ENCODE measurements at regions not wholly inside any gene's neighbourhood (a gene's known extent, or its start where the extent isn't known, plus 50 kb on each side); places are given as distances from the start of the nearest gene placed in this dataset.

DNA sequence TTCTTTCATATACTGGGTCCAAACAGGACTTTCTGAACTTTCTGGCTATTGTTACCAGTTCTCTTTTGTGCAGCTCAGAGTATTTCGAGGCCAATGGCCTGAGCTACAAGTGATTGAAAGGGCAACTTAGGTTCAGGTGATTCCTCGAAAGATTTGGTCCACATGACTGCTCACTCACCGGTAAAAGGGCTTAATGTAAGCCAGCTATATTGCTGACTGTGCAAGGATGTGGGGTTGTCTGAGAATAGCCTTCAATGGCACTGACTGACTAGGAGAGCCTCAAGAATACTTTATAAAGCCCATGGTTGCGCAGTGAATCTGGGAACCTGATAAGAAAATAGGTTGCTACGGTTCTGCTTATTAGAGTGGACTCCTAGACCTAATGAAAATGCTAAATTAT lies 269.0 kb downstream of the SEC16B start:
- TF ChIP-seq GABPA (IDR thresholded peaks at IDR 0.05; ENCODE audit: low read depth): no peak
- no peak for TF ChIP-seq SPI1 (IDR thresholded peaks at IDR 0.05; ENCODE audit: borderline replicate concordance, low read depth)
- TF ChIP-seq POLR2AphosphoS5 (IDR thresholded peaks at IDR 0.05; ENCODE audit: low read depth): no peak
- TF ChIP-seq, protein P1, sequence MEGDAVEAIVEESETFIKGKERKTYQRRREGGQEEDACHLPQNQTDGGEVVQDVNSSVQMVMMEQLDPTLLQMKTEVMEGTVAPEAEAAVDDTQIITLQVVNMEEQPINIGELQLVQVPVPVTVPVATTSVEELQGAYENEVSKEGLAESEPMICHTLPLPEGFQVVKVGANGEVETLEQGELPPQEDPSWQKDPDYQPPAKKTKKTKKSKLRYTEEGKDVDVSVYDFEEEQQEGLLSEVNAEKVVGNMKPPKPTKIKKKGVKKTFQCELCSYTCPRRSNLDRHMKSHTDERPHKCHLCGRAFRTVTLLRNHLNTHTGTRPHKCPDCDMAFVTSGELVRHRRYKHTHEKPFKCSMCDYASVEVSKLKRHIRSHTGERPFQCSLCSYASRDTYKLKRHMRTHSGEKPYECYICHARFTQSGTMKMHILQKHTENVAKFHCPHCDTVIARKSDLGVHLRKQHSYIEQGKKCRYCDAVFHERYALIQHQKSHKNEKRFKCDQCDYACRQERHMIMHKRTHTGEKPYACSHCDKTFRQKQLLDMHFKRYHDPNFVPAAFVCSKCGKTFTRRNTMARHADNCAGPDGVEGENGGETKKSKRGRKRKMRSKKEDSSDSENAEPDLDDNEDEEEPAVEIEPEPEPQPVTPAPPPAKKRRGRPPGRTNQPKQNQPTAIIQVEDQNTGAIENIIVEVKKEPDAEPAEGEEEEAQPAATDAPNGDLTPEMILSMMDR (IDR thresholded peaks at IDR 0.05; ENCODE audit: insufficient read depth, low read length): no peak
- TF ChIP-seq, protein P2, sequence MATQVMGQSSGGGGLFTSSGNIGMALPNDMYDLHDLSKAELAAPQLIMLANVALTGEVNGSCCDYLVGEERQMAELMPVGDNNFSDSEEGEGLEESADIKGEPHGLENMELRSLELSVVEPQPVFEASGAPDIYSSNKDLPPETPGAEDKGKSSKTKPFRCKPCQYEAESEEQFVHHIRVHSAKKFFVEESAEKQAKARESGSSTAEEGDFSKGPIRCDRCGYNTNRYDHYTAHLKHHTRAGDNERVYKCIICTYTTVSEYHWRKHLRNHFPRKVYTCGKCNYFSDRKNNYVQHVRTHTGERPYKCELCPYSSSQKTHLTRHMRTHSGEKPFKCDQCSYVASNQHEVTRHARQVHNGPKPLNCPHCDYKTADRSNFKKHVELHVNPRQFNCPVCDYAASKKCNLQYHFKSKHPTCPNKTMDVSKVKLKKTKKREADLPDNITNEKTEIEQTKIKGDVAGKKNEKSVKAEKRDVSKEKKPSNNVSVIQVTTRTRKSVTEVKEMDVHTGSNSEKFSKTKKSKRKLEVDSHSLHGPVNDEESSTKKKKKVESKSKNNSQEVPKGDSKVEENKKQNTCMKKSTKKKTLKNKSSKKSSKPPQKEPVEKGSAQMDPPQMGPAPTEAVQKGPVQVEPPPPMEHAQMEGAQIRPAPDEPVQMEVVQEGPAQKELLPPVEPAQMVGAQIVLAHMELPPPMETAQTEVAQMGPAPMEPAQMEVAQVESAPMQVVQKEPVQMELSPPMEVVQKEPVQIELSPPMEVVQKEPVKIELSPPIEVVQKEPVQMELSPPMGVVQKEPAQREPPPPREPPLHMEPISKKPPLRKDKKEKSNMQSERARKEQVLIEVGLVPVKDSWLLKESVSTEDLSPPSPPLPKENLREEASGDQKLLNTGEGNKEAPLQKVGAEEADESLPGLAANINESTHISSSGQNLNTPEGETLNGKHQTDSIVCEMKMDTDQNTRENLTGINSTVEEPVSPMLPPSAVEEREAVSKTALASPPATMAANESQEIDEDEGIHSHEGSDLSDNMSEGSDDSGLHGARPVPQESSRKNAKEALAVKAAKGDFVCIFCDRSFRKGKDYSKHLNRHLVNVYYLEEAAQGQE (IDR thresholded peaks at IDR 0.05; ENCODE audit: insufficient replicate concordance, low read depth): no peak
- Histone ChIP-seq H3K27me3 (ENCODE audit: insufficient read depth, poor library complexity, severe bottlenecking) (no peaks in the 10 kb centered on the region), H3K27ac (replicated peaks) (no peak overlapping the region), H3K4me3 (replicated peaks; ENCODE audit: insufficient read depth, low read length) (no peak overlapping the region)
- no peak for DNase-seq (ENCODE audit: low read depth in 1 of 2, low spot score in 1 of 2)

DNA sequence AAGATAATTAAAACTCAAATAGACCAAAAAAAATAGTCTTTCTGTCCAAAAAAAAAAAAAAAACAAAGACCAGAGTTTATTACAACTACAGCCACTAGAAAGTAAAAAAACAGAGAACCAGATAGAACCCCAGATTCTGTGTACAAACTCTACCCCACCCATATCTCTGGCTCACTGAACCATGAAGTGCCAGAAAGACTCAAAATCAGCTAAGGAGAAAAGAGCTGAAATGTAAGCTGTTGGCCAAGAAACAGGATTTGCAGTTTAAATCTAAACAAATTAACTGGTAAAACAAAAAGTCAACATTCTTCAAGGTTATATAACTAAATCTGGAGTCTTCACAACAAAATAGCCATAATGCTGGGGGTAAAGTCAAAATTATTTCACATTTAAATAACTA lies 278.9 kb downstream of the SEC16B start:
- Histone ChIP-seq H3K27me3 (ENCODE audit: insufficient read depth, poor library complexity, severe bottlenecking) (no peaks in the 10 kb centered on the region), H3K27ac (replicated peaks) (no peak overlapping the region), H3K4me3 (replicated peaks; ENCODE audit: insufficient read depth, low read length) (no peak overlapping the region)
- TF ChIP-seq SPI1 (IDR thresholded peaks at IDR 0.05; ENCODE audit: borderline replicate concordance, low read depth) (no peak), GABPA (IDR thresholded peaks at IDR 0.05; ENCODE audit: low read depth) (no peak), POLR2AphosphoS5 (IDR thresholded peaks at IDR 0.05; ENCODE audit: low read depth) (no peak)
- TF ChIP-seq, protein P1 (IDR thresholded peaks at IDR 0.05; ENCODE audit: insufficient read depth, low read length): no peak
- TF ChIP-seq, protein P2 (IDR thresholded peaks at IDR 0.05; ENCODE audit: insufficient replicate concordance, low read depth): no peak
- no peak for DNase-seq (ENCODE audit: low read depth in 1 of 2, low spot score in 1 of 2)

DNA sequence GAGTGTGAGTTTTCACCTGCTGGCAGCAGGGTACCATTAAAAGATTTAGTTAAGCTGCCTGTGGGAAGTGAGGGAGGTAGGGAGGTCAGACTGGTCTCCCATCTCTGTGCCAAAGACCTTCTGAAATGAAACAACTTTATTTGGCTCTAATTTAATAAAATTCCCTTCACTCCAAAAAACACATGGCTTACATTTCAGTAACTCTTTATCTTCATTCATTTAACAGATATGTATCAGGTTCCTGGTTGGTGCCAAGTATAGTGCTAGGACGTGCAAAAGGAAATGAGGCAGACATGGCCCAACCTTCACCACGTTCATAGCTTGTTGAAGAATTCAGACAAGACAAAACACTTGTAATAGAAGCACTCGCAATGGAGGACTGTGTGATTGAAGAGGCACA lies 282.3 kb downstream of the SEC16B start:
- Histone ChIP-seq H3K4me3 (replicated peaks; ENCODE audit: insufficient read depth, low read length) (no peak overlapping the region), H3K27ac (replicated peaks) (no peak overlapping the region), H3K27me3 (ENCODE audit: insufficient read depth, poor library complexity, severe bottlenecking) (no peaks in the 10 kb centered on the region)
- TF ChIP-seq GABPA (IDR thresholded peaks at IDR 0.05; ENCODE audit: low read depth) (no peak), SPI1 (IDR thresholded peaks at IDR 0.05; ENCODE audit: borderline replicate concordance, low read depth) (no peak), POLR2AphosphoS5 (IDR thresholded peaks at IDR 0.05; ENCODE audit: low read depth) (no peak)
- TF ChIP-seq, protein P2 (IDR thresholded peaks at IDR 0.05; ENCODE audit: insufficient replicate concordance, low read depth): no peak
- TF ChIP-seq, protein P1 (IDR thresholded peaks at IDR 0.05; ENCODE audit: insufficient read depth, low read length): no peak
- DNase-seq (ENCODE audit: low read depth in 1 of 2, low spot score in 1 of 2): no peak
